CD4-positive, alpha-beta T cell treated with Interleukin-12 subunit alpha and Interleukin-12 subunit beta, for 1 hour (primary cell): ENCODE measurements at regions not wholly inside any gene's neighbourhood (a gene's known extent, or its start where the extent isn't known, plus 50 kb on each side); places are given as distances from the start of the nearest gene placed in this dataset.

ENCODE experiments used
- DNase-seq: peaks from one replicate; pipeline ENCODE4 v3.0.0-alpha.2; 2020

DNA sequence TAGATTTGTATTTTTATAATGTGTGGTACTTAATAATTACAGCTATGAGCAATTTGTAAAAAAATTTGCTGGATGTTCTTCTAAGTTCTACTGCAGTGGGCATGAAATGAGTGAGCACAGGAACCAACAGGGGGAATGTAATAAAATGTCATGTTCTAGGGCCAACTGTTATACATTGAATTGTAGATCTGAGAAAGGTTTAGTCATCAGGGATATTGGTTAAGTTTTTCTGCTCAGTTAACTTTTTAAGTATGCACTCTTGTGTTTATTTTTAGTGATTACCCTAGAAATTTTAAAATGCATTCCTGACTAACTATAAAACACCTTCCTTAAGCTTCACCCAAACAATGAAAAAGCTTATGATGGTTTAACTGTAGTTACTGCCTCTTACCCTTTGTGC lies 101.8 kb downstream of the CAND1 start:
- no peak for DNase-seq

DNA sequence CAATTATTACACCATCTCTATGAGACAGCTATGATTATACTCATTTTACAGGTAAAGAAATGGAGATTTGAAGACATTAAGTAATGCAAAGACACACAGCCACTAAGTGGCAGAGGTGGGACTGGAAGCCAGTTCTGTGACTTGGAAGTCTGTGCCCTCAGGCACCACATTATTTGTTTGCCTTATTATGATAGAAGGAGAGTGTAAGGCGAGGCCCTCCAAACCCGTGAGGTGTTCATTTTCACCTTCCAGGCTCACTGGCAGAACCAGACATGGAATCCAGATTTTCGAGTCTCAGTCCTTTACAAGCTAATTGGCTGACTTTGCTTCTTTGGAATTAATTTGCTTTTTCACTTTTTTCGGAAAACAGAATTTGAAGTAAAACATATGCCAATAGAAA lies 107.9 kb downstream of the CAND1 start:
- no peak for DNase-seq

DNA sequence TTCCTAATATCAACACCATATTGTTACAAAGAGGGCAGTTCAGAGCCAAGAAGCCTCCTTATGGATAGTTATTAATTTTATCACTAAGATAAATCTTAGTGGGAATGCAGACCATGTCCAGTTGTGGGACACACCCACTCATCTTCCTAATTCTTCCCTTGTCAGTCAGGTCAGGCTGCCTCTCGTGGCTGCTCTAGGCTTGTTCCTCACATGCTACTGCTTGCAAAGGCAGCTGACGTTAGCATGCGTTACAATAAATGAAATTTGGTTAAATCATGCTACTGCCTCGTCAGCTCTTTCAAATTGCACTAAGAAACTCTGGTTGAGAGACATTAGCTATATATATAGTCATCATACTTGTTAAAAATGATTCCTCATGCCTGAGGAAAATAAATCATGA lies 108.4 kb downstream of the CAND1 start:
- no peak for DNase-seq

DNA sequence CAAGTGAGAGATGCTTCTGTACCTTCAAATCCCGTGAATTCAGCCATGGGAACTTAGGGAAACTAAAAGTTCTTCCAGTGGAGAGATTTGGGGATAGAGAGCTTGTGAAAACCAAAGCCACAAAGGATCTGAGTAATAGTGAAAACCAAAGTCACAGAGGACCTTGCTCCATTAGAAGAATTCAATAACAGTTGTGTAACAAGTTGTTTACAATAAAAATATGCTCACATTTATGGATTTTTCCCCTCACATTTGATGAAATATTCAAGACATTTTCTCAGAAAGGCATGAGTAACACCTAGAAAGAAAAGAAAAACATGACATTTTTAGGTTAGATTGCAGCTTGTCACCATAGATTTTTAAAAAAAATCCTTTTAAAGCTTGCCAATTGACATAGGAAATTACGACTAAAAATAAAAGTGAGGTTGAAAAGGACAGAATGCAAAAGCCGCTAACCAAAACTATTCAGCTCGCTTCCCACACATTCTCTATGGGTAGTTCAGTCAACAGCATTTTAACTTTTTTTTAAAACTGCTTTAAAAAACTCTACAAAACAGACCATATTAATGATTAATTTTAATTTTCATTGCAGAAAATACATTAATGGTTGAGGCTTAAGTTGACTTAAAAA lies 113.2 kb downstream of the CAND1 start:
- DNase-seq, result no peak

DNA sequence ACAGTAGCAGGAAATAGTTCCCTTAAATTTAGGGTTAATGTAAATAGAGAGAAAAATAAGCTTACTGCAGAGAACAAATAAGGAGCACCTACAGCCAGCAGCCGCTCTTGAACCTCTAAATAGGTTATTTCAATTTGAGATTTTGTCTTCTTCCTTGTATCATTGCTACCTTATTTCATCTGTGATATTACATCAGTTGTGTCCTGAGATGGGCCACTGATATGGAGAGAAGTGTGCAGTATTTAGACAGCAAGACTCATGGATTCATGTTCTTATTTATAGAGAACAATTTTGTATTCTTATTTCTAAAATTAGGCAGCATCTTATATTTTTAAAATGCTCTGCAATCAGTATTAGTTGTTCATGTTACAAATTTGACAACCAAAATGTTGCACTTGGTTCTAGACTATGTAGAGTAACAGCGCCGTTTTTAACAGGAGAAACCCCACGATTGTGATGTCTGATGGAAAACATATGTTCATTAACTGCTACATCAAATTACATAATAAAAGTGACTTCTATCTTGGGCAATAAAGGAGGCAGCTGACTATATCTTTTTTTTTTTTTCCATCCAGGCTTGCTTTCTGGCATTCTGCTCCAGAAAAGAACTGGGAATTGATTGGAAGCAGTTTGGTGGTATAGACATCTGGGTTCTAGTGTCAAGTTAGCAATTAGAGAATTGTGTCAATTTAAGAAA lies 117.9 kb downstream of the CAND1 start:
- no peak for DNase-seq

DNA sequence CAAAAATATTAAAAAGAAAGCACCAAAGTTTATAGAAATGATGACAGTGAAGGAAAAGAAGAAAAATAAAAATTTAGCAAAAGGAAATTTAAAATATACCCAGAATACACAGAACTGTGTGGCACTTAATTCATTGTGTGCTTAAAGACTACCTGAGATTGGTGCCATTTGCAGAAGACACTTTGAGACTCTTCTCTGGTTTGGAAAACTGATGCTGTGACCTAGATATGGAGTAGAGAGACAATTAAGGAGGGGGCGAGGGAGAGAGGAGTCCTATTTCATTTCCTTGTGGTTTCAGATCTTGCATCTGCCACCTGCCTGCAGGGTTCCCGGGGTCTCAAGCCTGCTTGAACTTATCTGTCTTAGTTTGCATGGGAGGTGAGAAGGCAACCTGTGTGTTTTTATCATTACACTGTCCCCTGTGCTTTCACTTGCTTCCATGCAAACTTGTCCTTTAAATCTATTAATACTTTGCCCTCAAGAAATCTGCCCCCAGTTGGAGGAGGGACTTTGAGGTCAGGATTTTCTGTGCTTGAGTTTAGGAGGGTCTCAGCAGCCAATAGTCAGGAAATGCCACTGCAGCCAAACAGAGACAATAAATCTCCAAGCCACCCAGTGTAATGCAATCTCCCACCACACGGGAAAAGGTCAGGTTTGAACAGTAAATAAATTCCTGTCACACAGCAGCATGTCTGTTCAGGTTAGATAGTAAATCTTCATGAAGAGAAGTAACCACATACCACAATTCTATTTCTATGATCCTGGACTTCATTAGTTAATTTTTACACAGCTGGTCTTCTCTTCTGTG lies 119.4 kb downstream of the CAND1 start:
- DNase-seq, result no peak

DNA sequence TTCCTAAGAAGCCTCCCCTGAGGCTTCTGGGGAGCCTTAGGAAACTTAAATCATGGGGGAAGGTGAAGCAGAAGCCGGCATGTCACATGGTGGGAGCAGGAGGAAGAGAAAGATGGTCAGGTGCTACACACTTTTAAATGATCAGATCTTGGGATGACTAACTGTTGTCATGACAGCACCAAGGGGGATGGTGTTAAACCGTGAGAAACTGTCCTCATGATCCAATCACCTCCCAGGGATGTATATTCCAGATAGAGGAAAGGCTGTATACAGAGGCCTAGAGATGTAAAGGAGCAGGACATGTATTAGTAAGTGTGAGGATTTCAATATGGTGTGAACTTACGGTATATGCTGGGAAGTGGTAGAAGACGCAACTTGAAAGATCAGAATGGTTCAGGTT lies 121.1 kb downstream of the CAND1 start:
- no peak for DNase-seq

DNA sequence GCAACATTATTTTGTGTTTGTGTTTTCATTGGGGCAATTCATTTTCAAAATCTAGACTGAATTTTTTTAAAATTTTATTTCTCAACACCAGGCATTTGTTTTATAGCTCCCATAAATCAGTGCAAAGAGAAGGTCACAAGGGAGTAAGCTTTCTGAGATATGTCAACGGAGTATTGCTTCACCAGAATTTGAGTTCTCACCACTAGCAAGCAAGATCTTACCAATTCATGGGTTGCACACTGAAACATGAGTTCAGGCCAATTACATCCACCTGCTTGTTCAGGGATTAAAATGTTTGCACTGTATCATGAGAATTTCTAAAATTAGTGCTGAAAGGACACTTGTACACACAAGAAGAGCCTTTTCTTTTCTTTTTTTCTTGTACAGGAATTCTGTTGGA lies 121.9 kb downstream of the CAND1 start:
- no peak for DNase-seq

DNA sequence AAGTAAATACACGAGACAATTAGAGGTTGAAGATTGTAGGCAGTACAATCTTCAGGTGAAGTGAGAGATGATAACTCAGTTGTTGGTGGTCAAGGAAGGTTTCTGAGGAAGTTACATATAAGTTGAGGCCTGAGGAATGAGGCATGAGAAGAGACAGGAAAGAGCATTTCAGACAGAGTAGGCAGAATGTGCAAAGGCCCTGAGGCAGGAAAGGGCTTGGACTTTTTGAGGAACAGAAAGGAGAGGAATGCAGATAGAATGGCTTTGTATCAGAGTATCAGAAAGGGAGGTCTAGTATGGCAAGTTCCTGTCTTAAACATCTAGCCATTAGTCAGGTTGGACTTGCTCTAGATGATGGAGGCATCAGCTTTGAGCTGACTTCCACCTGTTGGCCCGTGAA lies 122.5 kb downstream of the CAND1 start:
- DNase-seq, result no peak

DNA sequence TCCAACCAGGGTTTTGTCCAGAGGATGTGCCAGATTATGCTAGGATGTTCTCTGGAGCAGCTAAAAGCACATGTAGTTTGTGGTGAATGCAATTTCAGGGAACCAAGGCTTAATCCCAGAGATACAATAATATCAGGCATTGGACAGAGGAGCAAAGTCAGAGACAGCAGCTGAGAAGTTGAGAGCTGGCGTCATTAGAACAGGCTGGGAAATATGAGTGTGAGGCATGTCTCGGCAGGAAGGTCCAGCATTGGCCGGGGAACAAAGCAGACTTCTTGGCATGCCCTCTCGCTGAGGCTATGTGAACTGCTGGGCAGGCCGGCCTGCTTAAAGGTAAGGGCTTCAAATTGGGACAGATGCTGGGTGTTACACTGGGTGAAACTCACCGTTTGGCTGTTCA lies 125.4 kb downstream of the CAND1 start:
- no peak for DNase-seq

DNA sequence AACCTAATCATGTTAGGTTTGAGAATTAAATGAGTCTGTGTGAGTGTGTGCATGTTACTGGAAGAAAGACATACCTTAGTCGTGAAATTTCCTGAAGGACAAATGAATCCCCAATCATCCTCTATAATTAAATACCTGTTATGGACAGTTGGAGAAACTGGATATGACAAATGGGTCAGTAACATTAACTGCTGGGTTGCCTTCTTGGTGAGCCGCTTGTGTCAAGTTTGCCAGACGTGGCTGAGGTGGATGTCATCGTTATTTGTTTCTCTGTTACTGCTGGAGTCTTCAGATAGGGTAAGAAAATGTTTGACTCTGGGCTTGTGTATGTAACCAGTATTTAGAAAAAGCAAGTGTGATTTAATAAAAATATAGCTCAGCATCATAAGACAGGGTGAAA lies 131.6 kb downstream of the CAND1 start:
- DNase-seq, result no peak

DNA sequence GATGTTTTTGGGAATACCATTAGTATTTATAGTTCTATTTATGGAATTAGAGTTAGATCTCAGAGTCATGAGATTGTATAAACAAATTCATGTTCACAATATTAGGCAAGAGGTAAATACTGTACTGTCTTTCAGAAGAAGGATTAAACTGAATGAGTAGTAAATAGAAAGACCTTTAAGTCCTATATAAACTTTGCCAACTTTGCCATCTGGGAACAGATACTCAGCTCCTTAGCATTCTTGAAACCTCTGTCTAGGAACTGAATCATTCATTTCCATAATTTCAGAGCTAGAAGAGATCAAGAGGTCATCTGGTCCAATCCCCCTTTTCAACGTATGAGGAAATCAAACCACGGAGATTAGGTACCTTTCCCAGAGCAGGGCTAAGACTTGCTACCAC lies 141.1 kb downstream of the CAND1 start:
- DNase-seq, result no peak

DNA sequence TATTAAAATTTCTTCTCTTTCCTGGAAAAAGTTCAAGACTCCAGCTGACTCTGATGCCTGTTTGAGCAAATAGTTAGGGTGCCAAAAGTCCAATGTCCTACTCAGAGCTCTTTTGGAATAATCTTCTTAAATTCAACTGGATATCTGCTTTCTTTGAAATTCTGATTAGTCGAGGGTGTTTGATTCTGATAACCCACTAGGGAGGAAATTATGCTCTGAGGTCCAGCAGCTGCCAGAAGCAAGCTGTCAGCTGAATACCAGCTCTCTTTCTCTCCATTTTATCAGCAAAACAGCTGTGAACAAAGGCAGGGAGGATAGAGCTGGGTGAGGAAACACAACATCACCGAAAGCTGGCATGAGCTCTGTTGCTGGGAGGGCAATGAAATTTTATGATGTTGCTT lies 141.5 kb downstream of the CAND1 start:
- DNase-seq, result no peak

DNA sequence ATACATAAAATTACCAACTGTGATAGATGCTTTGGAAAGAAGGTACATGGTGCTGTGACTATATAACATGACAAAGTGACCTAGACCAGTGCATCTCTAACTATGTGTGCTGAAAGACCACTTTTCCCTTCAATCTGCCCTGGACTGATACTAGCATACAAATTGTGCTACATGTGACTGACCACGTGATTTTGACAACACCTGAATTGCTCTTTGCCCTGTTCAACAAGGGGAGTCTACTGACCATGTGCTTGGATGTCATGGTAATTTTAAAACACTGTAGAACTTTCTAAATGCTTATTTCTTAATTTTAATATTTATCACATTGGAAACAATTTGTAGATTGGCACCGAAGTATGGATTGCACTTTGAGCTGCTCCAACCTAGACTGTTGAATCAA lies 142.4 kb downstream of the CAND1 start:
- no peak for DNase-seq

DNA sequence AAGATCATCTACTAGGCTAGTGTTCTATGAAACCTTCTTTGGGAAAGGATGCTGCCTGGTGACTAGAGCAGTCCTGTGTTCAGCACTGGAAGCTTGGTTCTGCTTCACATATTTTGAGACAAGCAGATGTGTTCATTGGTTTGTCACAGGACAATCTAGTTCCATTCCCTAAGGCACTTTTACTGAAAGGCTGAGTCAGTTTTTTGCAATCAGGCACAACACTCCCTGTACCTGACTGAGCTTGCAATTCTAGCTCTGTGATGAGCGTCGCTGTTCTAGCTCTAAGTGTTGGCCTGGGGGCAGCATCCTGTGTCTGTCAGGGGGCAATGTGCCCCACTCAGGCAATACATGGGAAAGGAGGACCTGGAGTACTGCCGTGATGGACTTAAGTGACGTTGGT lies 144.4 kb downstream of the CAND1 start:
- DNase-seq, result no peak

DNA sequence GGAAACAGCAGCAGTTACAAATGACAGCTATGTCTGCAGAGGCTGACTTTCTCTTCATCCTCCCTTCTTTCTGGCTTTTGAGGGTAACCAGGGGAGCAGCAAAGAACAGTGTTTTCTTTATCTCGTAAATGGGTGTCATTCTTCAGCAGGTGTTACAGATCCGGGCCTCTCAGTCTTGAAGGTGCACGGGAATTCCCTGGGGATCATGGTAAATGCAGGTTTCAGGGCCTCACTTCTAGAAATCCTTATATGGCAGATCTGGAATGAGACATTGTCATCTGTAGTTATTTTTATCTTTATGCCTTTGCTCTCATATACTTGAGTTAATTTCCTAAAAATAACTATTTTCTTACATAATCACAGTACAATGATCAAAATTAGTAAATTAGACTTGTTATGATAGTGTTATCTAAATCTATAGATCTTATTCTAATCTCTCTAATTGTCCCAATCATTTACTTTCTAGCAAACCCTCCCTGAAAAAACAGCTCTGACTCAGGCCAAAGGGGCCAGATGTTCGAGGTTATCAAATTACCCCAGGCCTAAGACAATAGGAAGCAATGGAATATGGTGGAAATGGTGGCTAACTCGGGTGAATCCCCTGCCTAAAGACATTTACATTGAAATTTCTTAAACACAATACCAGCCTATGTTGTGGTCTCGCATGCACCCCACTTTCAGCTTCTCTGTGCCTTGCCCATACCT lies 145.0 kb downstream of the CAND1 start:
- DNase-seq, result no peak

DNA sequence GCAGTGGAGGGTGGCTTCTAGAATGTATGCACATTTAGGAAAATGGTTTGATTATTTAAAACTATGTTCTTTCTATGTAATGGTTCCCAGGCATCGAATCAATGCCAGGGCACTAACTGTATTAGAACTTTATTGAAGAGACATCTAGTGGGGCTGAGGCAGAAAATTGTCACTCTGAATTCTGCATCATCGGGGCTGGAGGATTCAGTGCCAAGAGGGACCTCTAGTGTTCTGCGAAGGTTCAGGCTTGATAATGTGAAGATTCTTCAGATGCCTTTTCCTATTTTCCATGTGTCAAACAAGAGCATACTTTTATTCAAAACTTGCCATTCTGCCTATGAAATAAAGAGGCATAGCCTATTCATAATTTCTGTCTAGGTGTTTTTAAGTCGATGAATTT lies 146.3 kb downstream of the CAND1 start:
- DNase-seq, result no peak

DNA sequence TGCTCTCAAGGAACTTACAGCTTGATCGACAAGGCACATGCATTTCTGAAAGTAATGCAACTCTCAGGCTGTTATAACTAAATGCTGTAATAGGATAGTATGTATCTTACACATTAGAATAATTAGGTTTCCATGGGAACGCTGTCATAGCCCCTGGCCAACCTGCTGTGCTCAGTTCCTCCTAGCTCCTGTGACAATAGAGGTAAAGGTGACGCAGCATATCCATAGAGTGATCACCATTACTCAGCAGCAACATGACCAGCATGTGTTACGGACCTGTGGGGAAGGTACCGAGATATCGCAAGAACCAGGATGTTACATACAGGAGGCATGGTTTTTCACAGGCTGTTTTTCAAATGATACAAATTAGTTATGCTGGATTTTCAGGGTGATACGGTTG lies 150.7 kb downstream of the CAND1 start:
- DNase-seq, result no peak

DNA sequence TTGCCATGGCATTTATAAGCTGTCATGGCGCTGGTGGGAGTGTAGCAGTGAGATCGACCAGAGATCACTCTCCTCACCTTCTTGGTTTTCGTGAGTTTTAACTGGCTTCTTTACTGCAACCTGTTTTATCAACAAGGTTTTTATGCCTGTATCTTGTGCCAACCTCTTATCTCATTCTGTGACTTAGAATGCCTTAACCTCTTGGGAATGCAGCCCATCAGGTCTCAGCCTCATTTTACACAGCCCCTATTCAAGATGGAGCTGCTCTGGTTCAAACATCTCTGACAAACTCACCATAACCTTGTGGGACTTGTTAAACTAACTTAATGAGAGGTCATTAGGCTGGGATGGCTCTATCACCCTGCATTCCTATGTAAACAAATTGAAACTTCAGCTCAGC lies 151.3 kb downstream of the CAND1 start:
- no peak for DNase-seq

DNA sequence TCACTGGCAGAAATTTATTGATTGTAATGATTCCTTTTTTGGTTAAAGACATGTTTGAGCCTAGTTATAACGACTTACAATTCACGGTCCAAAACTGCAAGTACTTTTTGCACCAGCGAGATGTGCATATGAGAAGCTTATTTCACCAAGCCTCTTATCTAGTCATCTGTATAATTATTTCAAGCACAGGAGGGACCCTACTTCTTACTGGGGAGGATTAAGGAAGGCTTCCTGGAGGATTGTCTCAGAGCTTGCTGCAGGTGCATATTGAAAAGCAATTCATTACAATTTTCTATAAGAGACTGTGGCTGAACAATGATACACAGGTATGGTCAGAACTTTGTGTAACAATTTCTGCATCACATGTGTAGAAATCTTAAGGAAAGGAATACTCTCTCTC lies 152.9 kb downstream of the CAND1 start:
- DNase-seq, result no peak

DNA sequence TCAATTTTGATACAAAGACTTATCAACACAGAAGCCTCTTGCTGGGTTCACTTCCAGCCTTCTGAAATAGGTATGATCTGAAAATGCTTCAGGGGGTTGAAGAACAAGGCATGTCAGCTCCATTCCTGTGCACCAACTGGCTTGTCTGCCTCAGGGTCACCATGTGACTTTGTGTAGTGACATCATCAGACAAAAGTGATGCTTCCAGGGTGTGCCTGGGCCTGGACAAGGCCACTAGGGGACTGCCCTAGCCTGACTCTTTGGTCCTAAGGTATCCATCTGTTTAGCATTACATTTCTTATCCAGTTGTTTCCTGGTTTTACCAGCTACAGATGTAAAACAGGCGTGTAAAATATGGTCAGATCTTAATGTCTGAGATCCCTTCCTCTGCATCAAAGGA lies 155.6 kb downstream of the CAND1 start:
- no peak for DNase-seq

DNA sequence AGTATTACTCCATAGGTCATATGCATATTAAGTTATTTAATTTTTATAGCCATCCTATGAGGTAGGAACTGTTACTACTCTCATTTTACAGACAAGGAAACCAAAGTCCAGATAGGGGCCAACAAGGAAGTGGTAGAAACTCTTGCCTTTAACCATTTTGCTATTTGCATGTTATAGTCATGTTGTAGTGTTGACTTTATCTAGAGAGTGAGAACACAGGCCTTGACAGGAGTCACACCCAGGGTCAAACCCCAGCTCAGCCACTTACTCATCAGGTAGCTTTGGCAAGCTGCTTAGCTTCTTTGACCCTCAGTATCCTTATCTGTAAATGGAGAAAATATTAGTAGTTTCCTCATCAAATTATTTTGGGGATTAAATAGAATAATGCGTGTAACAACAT lies 156.2 kb downstream of the CAND1 start:
- DNase-seq, result no peak

DNA sequence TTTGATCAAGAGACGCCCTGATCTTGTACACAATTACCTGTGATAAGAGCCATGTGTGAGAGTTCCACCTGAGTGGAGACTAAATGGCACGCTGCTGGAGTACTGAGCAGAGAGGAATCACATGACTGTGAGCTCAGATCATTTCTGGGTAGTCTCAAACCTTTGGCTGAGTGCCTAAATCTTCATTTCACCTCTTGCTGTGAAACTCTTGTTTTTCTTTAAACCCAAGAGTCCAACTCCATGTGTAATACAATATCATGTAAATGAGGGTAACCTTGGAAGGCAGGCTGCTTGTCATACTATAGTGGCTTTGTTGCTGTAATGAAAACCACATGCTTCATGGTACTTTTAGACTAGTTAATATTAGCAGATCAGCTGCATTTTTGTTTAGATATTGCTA lies 156.9 kb downstream of the CAND1 start:
- DNase-seq, result no peak

DNA sequence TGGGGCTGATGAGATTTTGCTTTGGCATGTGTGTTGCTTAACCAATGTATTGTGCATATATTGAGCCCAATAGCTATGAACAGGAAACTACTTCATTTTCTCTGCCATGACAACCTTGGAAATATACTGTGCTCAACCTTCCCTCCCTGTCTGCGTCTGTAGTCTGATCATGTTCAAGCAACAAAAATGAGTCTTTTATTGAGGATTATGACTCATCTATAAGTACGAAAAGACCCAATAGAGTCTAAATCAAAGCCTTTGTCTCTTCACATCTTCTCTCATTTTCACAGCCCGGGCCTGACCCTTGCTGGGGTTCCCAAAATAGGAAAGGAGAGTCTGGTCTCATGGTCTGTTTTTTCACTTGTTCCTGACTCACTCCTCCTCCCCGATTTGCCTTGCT lies 158.2 kb downstream of the CAND1 start:
- DNase-seq, result no peak
